ENCODE measurements at regions not wholly inside any gene's neighbourhood (a gene's known extent, or its start where the extent isn't known, plus 50 kb on each side); places are given as distances from the start of the nearest gene placed in this dataset.

GRCh38 chr10:21238044-21238443, 287.4 kb downstream of the SKIDA1 start:
- TF ChIP-seq POLR2A (IDR thresholded peaks at IDR 0.05) = no peak
- TF ChIP-seq POLR2AphosphoS5 (IDR thresholded peaks at IDR 0.05) = no peak
- no peak for TF ChIP-seq CTCF (IDR thresholded peaks at IDR 0.05)
- no peak for DNase-seq (ENCODE audit: low spot score)
- H3K27ac ChIP-seq = no peak overlapping the region
- no peaks in the 10 kb centered on the region for H3K4me1 ChIP-seq (replicated peaks)
- no peaks in the 10 kb centered on the region for H3K36me3 ChIP-seq
- intact Hi-C loops (cut with DNase I) = no loop called here
- no peaks in the 10 kb centered on the region for H3K27me3 ChIP-seq (replicated peaks; ENCODE audit: insufficient read depth)
- H3K9me3 ChIP-seq = no peaks in the 10 kb centered on the region
- no peak overlapping the region for H3K4me3 ChIP-seq
- WGBS = 80% methylated on average over 5 of the region's 5 CpGs

- H3K27ac ChIP-seq = no peak overlapping the region
- no peak overlapping the region for H3K4me3 ChIP-seq
- 88% methylated on average over 6 of the region's 6 CpGs for WGBS
- intact Hi-C loops (cut with DNase I) = no loop called here
- no peaks in the 10 kb centered on the region for H3K27me3 ChIP-seq (replicated peaks; ENCODE audit: insufficient read depth)
- no peaks in the 10 kb centered on the region for H3K9me3 ChIP-seq
- no peak for TF ChIP-seq POLR2AphosphoS5 (IDR thresholded peaks at IDR 0.05)
- no peak for TF ChIP-seq CTCF (IDR thresholded peaks at IDR 0.05)
- TF ChIP-seq POLR2A (IDR thresholded peaks at IDR 0.05) = no peak
- no peaks in the 10 kb centered on the region for H3K4me1 ChIP-seq (replicated peaks)
- H3K36me3 ChIP-seq = no peaks in the 10 kb centered on the region
- DNase-seq (ENCODE audit: low spot score) = no peak
These were observed 290.7 kb downstream of the SKIDA1 start for GRCh38 chr10:21234761-21235160.

GRCh38 chr10:21230219-21230618, 295.3 kb downstream of the SKIDA1 start:
- DNase-seq (ENCODE audit: low spot score) = no peak
- Histone ChIP-seq H3K36me3 (no peaks in the 10 kb centered on the region), H3K9me3 (no peaks in the 10 kb centered on the region), H3K4me3 (no peak overlapping the region), H3K4me1 (replicated peaks) (no peaks in the 10 kb centered on the region), H3K27ac (no peak overlapping the region), H3K27me3 (replicated peaks; ENCODE audit: insufficient read depth) (no peaks in the 10 kb centered on the region)
- TF ChIP-seq POLR2AphosphoS5 (IDR thresholded peaks at IDR 0.05) = no peak
- no peak for TF ChIP-seq POLR2A (IDR thresholded peaks at IDR 0.05)
- TF ChIP-seq CTCF (IDR thresholded peaks at IDR 0.05) = no peak
- intact Hi-C loops (cut with DNase I) = no loop called here

GRCh38 chr10:21217748-21218367, 307.6 kb downstream of the SKIDA1 start:
- TF ChIP-seq CTCF (IDR thresholded peaks at IDR 0.05) (no peak), POLR2A (IDR thresholded peaks at IDR 0.05) (no peak), POLR2AphosphoS5 (IDR thresholded peaks at IDR 0.05) (no peak)
- DNase-seq (ENCODE audit: low spot score) = no peak
- H3K4me3 ChIP-seq = no peak overlapping the region
- 93% methylated on average over 10 of the region's 10 CpGs for WGBS
- no peaks in the 10 kb centered on the region for H3K9me3 ChIP-seq
- H3K4me1 ChIP-seq (replicated peaks) = no peaks in the 10 kb centered on the region
- no peaks in the 10 kb centered on the region for H3K27me3 ChIP-seq (replicated peaks; ENCODE audit: insufficient read depth)
- intact Hi-C loops (cut with DNase I) = no loop called here
- H3K36me3 ChIP-seq = no peaks in the 10 kb centered on the region
- no peak overlapping the region for H3K27ac ChIP-seq

- intact Hi-C loops (cut with DNase I) = no loop called here
- Histone ChIP-seq H3K4me1 (replicated peaks) (no peaks in the 10 kb centered on the region), H3K36me3 (no peaks in the 10 kb centered on the region), H3K4me3 (no peak overlapping the region), H3K9me3 (no peaks in the 10 kb centered on the region), H3K27ac (no peak overlapping the region), H3K27me3 (replicated peaks; ENCODE audit: insufficient read depth) (no peaks in the 10 kb centered on the region)
- WGBS = 21% methylated on average over 3 of the region's 3 CpGs
- DNase-seq (ENCODE audit: low spot score) = peak; percentile 42
- TF ChIP-seq CTCF (IDR thresholded peaks at IDR 0.05) (no peak), POLR2AphosphoS5 (IDR thresholded peaks at IDR 0.05) (peak; percentile 75), POLR2A (IDR thresholded peaks at IDR 0.05) (no peak)
These were observed 308.4 kb downstream of the SKIDA1 start for GRCh38 chr10:21217107-21217506.
